Epidermal melanocyte (primary cell): ENCODE measurements at regions not wholly inside any gene's neighbourhood (a gene's known extent, or its start where the extent isn't known, plus 50 kb on each side); places are given as distances from the start of the nearest gene placed in this dataset.
"Not testable (repeated sequence)": the region's sequence is repeated elsewhere in the genome, so short reads cannot be mapped to it uniquely, and the experiment has no call there.

Experiments used
- DNase-seq: peaks from one replicate; pipeline ENCODE4 v3.0.0; 2011; ENCODE audit warnings: low spot score; ENCODE audit not compliant: insufficient read length

- no peak for DNase-seq
Observed at GRCh38 chr1:115454837-115455511, 116.9 kb upstream of the NGF start.

GRCh38 chr1:115453666-115454065 lies 115.6 kb upstream of the NGF start:
- DNase-seq, result no peak

DNA sequence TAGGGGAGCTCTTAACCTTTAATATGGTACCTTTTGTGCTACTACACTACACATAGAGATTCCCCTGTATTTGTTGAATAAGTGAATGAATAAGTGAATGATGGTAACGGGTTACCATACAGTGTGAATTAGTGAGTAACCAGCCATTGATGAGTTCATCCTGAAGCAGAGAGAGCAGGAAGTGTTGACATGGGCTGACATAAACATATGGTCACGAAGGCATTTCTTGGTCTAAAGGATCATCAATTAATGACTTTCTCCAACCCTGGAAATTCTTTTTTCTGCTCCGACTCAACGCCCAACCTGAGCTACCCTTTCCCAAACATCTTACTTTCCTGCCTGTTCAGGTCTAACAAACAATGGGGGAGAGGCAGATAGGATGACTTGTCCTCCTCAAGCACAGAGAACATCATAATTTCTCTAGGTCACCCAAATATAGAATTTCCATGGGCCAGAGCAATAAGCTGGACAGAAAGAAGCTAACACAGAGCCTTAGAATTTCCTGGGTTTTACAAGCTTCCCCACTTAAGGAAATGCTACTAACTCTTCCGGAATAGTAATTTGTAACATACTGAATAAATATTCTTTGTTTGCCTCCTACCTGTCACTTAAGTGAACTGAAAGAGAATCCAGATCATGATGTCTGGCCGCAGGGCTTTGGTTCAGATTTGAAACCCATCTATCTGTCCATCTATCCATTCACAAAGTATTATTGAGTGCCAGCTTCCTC lies 114.7 kb upstream of the NGF start:
- no peak for DNase-seq

DNA sequence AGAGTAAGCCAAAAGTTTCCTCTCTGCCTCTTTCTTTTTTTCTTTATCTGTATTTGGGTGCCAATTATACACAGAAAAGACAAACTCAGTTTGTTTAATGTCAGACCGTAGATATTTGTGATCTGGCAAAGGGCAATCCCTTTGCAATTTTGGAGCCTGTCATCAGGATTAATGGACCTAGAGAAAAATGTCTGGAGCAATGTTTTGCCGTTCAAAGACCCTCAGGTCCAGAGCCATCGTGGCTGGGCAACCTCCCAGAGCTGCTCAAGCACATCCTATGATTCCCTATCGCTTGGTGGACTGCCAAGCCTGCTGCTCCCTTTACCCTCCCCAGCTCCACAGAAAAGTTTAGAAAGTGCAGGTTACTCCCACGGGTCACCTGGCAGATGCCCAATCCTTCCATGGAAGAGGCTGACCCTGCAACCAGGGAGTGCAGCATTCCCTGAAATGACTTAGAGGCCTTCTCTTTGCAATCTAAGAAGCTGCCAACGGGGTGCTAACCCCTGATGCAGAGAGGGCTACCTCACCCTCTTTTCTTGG lies 112.5 kb upstream of the NGF start:
- no peak for DNase-seq

- DNase-seq, result no peak
Observed at GRCh38 chr1:115448282-115449044, 110.4 kb upstream of the NGF start.

- no peak for DNase-seq
Observed at GRCh38 chr1:115447672-115448071, 109.6 kb upstream of the NGF start.

DNA sequence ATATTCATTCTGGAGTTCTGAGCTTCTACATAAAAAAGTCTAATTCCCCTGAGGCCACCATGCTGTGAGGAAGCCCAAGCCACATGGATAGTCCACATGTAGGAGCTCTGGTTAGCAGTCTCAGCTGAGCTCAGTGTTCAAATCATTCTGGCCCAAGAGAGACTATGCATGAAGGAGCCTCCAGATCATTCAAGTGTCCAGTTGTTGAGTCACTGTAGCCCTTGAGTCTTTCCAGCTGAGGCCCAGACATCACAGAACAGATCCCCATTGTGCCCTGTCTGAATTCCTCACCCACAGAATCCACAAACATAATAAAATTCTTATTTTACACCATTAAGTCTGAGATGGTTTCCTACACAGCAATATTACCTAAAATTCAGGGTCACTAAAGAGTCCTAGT lies 107.0 kb upstream of the NGF start:
- DNase-seq, result no peak

DNA sequence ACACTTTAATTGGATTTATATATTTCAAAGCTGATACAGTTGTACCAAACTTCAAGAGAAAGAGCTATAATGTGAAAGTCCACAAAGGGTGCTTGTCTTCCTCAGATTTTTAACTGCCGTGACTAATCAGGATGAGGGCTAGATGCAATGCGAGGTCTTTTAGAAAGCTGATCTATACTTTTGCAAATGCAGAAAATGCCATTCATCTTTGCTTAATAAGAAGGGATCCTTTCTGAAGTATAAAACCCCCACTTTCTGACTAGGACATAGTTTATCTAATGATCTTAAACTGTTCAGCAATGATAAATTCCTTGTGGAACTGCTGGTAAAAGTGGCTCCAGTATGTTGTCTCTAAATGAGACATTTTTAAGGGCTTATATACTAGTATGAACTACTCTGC lies 102.7 kb upstream of the NGF start:
- DNase-seq, result peak; percentile 57

DNA sequence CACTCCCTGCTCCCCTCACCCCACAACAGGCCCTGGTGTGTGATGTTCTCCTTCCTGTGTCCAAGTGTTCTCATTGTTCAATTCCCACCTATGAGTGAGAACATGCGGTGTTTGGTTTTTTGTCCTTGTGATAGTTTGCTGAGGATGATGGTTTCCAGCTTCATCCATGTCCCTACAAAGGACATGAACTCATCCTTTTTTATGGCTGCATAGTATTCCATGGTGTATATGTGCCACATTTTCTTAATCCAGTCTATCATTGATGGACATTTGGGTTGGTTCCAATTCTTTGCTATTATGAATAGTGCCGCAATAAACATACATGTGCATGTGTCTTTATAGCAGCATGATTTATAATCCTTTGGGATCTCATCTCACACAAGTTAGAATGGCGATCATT lies 101.5 kb upstream of the NGF start:
- not testable (repeated sequence) for DNase-seq

DNA sequence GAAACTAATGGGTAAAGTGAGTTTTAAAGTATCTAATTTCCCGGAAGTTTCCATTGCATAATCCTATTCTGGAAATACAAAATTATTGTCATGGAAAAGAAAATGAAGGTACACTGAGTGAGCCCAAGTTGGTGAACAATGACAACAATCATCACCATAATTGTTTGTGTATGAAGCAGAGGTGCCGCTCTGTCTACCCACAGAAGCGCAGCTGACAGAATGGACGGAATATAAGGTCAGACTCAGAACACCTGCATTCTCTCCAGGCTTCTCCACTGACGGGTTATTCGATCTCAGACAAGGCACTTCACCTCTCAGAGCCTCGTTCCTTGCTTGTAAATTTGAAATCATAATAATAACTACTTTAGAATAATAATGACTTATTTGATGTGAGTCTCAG lies 99.1 kb upstream of the NGF start:
- no peak for DNase-seq

DNA sequence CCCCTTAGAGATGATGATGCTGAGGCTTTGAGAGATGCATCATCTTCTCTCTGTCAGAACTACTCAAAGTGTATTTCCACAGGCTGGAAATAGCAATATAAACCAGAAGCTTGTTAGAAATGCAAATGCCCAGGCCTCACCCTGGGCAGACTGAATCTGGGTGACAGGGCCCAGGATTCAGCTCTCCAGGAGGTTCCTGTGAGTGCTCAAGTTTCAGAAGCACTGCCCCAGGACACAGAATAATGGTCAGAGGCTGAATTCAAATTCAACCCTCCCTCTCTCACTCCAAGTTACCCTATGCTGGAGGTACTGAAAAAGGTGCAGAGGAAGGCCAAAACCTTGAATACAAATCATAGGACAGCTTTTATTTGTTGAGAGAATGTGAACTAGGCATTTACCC lies 98.5 kb upstream of the NGF start:
- no peak for DNase-seq

- no peak for DNase-seq
Observed at GRCh38 chr1:115433483-115433882, 95.4 kb upstream of the NGF start.

DNA sequence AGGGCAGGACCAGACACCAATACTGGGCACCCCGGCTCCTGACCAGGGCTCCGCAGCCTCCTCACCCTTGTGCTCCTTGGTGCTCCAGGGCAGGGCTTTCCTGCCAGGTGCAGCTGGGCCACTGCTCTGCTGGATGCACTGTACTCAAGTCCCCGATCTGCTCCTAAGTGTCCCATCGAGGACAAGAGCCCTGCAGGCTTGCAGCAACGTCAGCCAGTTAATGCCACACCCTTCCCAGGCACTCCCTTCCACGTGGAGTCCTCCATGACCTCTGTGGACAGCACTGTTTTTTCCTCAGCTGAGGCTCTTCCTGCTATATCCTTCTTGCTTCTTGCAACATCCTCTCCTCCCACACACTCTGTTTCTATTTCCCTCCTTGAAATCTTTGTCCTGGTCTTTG lies 94.0 kb upstream of the NGF start:
- DNase-seq, result no peak

DNA sequence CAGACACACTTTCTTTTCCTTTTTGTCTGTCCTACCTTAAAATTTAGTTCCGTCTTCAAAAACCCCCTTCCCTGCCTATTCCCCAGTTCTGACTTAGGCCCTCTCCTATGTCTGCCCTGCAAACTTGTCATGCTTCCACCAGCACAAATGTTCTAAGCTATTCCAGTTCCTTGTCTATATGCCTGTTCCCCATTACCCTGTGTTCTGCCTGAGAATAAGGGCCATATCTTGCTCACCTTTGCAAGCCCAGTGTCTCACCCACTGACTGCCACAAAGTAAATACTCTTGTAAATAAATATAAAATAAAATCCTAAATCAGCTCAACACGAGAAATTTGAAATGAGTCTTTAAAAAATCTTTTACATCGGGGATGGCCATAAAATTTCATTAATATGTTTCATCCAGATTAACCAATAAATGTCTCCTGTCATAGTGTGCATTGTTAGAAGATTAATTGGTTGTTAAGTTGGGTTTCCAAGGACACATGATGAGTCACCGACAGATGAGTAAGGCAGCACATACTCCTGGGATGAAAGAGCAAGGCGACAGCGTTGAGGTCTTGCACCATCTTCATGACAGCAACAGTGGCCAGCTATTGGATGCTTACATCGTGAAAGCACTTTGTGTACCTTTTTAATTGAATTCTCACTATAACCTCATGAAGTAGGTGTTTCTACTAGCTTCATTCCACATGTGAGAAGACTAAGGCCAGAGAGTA lies 92.6 kb upstream of the NGF start:
- peak; percentile 54 for DNase-seq

DNA sequence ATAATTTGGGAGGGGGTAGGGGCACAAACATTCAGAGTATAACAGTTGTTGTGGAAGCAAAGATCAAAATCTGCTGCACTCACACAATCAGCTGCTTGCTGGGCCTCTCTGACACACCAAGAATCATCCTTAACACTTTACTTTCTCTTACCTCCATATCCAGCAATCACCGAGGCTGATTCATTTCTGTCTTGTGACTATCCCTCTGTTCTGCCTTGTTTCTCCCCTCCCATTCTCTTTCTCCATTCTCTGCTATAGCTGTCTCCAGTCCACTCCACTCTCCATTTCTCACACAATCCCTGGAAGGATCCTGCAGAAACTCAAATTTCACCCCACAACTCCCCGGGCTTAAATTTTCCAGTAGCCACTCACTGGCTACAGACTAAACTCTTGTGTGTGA lies 91.8 kb upstream of the NGF start:
- DNase-seq, result no peak

GRCh38 chr1:115429241-115429640 lies 91.2 kb upstream of the NGF start:
- DNase-seq, result no peak

GRCh38 chr1:115428676-115429075 lies 90.6 kb upstream of the NGF start:
- no peak for DNase-seq

DNA sequence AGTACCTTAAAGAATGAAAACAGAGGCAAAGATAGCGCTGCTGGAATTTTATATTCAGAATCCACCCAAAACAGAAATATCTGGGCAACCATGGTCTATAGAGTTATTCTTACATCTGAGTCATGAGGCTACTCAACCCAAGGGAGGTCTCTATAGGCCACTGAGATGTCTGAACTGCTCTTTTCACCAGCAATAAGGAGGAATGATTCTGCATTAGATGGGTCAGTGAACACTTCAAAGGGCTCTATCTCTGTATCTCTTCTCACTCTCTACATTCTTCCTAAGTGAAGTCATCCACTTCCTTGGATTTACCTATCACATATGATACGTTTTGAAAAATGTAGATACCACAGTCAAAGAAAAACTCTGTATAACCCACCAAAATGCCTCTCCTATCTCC lies 90.2 kb upstream of the NGF start:
- no peak for DNase-seq

GRCh38 chr1:115426956-115427355 lies 88.9 kb upstream of the NGF start:
- DNase-seq, result no peak

DNA sequence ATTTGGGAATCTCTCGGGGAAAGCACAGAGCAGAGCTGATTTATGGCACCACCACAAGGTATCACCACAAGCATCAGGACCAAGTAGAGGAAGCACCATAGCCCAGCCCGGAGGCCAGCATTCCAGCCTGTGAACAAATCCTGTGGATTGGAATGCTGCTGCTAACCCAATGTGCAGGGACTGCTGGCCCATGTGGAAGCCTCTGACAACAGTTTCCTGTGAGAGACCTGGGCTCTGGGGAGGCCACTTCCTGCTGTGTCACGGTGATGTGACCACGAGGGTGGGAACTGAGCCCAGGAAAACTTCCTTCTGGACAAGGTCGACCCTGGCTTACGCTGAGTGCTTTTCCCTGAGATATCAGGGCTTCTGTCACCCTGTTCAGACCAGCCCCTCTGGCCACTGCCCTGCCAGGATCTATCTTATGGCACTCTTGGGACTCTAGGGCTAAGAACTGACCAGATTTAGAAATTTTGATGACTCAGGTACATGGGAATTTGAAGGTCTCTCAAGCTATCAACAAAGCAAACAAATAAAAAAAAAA lies 88.3 kb upstream of the NGF start:
- DNase-seq, result no peak

DNA sequence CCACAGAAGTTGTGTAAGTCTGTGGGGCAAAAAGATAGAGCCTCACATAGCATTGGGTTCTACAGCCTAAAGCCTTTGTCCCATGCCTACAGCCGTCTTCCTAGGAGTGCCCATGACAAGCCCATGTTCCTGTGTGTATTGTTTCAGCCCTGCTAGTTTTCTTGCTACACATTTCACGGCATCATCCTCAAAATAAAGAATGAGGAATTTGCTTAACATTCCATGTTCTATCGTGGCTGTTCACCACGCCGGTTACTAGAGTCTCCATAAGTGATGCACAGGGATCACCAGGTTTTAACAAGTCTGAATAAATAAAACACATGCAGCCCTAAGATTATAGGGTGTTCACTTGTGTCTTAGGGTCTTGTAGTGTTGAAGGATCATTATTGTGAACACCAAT lies 87.4 kb upstream of the NGF start:
- no peak for DNase-seq
